Ammon's horn (tissue), 1 donor: ENCODE measurements at regions not wholly inside any gene's neighbourhood (a gene's known extent, or its start where the extent isn't known, plus 50 kb on each side); places are given as distances from the start of the nearest gene placed in this dataset.
"Not testable (repeated sequence)": the region's sequence is repeated elsewhere in the genome, so short reads cannot be mapped to it uniquely, and the experiment has no call there.

Experiments used
- DNase-seq: peaks from one replicate; pipeline ENCODE4 v3.0.0-alpha.2; 2016; ENCODE audit warnings: low spot score

DNA sequence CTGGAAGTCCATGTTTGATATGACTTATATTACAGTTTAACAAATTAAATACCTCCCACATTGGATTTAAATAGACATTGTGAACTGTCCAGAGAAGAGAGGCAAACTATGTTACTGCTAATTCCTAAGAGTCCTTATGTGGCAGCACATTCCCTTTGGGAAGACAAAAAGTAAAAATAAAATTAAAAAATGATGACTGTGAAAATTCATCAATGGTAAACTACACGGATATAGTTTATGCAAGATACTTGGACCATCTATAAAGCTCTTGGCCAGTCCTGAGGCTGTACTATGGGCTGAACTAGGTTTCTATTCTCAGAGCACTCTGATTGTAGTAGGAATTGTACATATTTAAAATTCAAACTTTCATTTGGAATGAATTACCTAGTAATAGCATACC, 206.4 kb downstream of the LRRK2 start:
- DNase-seq = no peak

DNA sequence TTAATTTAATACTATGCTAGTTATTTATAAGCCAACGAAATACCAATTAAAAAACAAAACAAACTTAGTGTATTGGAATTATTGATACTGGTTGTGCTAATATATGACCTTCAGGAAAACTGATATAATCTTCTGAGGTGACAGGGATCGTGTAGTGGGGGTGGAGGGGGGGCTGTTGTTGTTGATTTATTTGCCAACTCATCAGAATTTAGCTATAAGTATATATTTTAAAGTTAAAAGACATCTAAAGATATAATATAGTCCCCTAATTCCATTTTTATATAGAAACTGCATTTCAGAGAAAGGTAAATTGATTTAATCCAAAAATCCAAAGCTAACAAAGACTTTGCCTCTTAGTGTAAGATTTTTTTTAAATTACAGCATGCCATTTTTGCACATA, 210.5 kb downstream of the LRRK2 start:
- no peak for DNase-seq

DNA sequence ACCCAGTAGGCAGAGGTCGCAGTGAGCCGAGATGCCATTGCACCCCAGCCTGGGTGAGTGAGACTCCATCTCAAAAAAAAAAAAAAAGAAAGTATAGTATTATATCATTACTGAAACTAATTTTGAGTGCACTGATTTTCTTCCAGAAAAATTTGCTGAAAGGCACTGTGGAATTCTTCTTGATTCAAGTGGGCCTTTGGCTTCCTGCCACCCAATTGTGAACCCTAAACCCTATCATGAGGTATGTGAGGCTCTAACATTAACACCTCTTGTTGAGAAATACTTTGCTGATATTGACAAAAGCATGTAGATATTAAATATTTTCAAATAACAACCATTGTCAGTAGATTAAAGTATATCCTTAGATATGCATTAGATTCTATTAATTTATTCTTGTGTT, 211.2 kb downstream of the LRRK2 start:
- DNase-seq = no peak

GRCh38 chr12:40436564-40436963, 211.8 kb downstream of the LRRK2 start:
- no peak for DNase-seq

GRCh38 chr12:40439771-40440492, 215.1 kb downstream of the LRRK2 start:
- no peak for DNase-seq

- DNase-seq = no peak
Measured at GRCh38 chr12:40444174-40444573, 219.4 kb downstream of the LRRK2 start.

DNA sequence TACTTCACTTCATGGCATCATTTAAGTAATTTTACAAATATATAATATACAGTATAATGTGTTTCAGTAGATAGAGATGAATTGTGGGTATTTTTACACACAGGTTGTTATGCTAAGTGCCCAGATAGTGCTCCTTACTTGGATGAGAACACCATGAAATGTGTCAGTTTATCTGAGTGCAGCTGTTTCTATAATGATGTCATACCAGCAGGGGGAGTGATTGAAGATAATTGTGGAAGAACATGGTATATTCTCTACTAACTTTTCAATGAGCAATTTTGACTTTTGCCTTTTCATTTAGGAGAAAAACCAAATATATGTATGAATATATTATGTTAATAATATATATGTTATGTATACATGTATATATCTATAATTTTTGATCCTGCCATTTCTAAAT, 221.6 kb downstream of the LRRK2 start:
- peak; percentile 17 for DNase-seq

DNA sequence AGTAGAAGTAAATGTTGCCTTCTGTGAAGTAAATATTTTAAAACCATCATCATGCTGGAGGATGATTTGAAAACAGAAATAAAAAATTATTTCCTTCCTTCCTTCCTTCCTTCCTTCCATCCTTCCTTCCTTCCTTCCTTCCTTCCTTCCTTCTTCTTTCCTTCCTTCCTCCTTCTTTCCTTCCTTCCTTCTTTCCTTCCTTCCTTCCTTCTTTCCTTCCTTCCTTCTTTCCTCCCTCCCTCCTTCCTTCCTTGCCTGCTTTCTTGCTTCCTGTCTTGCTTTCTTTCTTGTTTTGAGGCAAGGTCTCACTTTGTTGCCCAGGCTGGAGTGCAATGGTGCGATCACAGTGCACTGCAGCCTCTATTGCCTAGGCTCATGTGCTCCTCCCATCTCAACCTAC, 223.7 kb downstream of the LRRK2 start:
- not testable (repeated sequence) for DNase-seq

DNA sequence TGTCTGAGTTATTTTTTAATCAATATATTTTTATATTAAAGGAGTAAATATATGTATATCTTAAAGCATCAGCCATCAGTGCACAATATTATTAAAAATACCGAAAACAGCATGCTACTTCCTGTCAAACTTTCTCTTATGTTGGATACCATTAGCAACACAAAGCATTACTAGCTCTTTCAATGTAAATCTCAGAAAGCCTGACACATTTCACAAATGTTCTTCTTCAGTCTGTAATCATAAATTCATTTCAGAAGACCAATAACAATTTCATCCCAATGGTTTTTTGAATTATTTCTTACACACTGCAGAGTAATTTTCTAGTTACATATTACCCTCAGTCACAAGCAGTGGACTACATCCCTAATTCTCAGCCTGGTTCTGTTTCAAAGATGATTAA, 226.9 kb downstream of the LRRK2 start:
- no peak for DNase-seq

DNA sequence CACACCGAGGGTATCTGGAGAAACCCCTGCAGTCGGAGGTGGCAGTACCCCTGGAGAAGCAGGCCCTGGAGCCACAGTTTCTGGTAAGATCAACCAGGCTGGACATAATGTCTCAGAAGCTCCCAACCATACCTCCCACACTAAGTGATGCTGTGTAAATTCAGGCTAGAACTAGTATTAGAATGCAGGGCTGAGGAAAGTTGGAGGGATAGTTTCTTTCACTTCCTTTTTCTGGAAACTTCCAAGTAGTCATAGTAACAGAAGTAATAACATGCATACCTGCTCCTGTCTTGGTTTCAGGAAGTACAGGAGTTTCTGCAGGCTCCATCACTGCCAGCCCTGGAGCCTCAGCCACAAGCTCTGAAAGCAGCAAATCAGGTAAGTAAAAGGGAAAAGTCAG, 228.1 kb upstream of the CNTN1 start:
- DNase-seq = no peak

DNA sequence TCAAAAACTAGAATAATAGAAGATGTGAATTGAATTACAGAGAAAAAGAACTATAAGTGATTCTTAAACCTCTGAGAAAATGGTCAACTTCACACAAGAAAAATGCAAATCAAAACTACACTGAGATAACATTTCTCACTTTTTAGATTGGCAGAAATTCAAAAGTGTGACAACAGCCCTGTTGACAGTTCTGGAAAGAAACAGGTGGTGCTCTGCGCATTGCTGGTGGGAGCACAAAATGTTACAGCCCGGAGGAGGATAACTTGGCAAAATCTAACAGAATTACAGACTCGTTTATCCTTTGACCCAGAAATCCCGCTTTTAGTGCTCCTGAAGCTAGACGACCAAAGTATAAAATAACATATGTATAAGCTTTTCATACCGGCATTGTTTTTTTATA, 222.5 kb upstream of the CNTN1 start:
- peak; percentile 40 for DNase-seq

DNA sequence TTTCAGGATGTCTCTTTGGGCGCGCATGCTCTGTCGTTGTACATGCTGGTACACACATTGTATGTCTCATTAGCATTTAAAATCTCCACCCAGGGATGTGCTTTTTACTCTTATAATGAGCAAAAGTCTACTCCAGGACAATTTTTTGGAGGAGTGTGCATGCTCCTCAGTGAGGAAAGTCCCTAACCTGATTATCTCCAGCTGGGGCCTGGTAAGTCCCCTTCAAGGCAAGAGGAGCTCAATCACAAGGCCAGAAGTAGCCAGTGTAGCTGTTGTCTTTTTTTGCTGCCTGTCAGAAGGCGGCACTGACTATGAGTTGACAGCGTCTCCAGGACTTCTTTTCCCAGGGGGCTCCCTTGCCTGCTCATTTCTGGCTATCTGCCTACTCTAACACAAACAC, 218.3 kb upstream of the CNTN1 start:
- no peak for DNase-seq

- no peak for DNase-seq
Measured at GRCh38 chr12:40474630-40475029, 217.6 kb upstream of the CNTN1 start.

DNA sequence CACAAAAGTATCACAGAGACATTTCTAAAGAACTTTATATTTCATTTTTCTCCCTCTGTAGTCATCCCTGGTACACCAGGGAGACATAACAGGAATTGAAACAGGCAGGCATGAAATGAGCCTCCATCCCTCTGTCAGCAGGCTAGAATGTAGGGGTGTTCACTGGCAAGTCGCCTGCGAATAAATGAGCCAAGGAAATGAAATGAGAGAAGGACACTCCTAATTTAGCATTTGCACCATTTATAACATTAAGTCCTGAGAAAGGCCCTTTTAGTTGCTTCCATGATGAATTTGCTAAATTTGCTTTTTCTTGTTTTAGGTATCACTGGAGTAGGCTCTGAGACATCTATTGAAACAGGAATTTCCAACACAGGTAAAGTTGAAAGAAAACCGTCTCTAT, 192.4 kb upstream of the CNTN1 start:
- DNase-seq = peak; percentile 14

DNA sequence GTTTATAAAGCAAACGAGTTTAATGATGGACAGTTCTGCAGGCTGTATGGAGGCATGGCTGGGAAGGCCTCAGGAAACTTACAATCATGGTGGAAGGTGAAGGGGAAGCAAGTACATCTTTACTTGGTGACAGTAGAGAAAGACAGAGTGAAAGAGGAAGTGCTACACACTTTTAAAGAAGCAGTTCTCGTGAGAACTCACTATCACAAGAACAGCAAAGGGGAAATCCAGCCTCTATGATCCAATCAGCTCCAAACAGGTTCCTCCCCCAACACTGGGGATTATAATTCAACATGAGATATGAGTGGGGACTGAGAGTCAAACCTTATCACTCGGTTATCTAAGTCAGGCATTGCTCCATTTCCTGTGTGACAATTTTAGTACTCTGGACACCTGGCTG, 189.9 kb upstream of the CNTN1 start:
- DNase-seq = no peak

DNA sequence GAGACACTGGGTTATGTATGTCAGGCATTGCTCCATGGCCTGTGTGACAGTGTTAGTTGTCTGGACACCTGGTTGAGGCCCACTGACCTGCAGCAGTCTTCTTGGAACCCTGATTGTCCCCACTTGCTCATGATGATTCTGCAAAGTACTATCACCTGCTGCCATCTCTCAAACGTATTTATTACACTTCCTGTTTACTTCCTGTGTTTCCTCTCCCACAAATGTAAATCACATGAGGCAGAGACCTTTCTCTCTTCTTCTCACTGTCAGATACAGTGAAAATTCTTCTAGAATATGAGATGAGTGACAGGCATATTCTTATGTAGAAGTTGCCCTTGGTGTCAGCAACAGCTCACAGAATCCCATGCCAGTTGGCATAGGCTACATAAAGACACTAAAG, 186.9 kb upstream of the CNTN1 start:
- DNase-seq = no peak

- no peak for DNase-seq
Measured at GRCh38 chr12:40508421-40508820, 183.8 kb upstream of the CNTN1 start.

GRCh38 chr12:40511341-40511740, 180.9 kb upstream of the CNTN1 start:
- DNase-seq = no peak

- peak; percentile 51 for DNase-seq
Measured at GRCh38 chr12:40515041-40515816, 177.0 kb upstream of the CNTN1 start.

- DNase-seq = no peak
Measured at GRCh38 chr12:40522837-40523236, 169.4 kb upstream of the CNTN1 start.

- no peak for DNase-seq
Measured at GRCh38 chr12:40525054-40525453, 167.2 kb upstream of the CNTN1 start.

GRCh38 chr12:40534828-40535227, 157.4 kb upstream of the CNTN1 start:
- DNase-seq = no peak

DNA sequence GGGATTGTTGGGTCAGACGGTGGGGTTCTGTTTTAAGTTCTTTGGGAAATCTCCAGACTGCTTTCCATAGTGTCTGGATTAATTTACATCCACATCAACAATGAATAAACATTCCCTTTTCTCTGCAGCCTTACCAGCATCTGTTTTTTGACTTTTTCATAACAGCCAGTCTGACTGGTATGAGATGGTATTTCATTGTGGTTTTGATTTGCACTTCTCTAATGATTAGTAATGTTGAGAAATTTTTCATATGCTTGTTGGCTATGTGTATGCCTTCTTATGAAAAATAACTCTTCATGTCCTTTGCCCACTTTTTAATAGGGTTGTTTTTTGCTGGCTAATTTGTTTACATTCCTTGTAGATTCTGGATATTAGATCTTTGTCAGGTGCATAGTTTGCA, 140.8 kb upstream of the CNTN1 start:
- DNase-seq = no peak

DNA sequence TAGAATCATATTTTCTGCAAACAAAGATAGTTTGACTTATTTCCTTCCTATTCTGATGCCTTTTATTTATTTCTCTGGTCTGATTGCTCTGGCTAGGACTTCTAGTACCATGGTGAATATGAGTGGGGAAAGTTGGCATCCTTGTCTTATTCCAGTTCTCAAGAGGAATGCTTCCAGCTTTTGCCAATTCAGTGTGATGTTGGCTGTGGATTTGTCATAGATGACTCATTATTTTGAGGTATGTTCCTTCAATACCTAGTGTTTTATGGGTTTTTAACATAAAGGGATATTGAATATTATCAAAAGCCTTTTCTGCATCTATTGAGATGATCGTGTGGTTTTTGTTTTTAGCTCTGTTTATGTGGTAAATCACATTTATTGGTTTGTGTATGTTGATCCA, 139.4 kb upstream of the CNTN1 start:
- DNase-seq = no peak
